Smooth muscle cell (in vitro differentiated cells): ENCODE measurements at regions not wholly inside any gene's neighbourhood (a gene's known extent, or its start where the extent isn't known, plus 50 kb on each side); places are given as distances from the start of the nearest gene placed in this dataset.

Source experiments
- DNase-seq: peaks from one replicate; lab custom pipeline; 2025; ENCODE audit not compliant: unreplicated experiment; lab: John Stamatoyannopoulos, UW
- H2AFZ ChIP-seq: fragments of 200-600 bp; sonication (generic); 2 replicates; pipeline ENCODE4 v1.6.0; 2016; ENCODE audit warnings: antibody characterized with exemption, low read depth, mild to moderate bottlenecking
- H3F3A ChIP-seq: fragments of 200-600 bp; sonication (generic); 2 replicates; pipeline ENCODE4 v1.6.0; 2017; ENCODE audit warnings: antibody characterized with exemption, low read depth
- H3K27ac ChIP-seq: fragments of 200-600 bp; sonication (generic); 2 replicates; pipeline ENCODE4 v1.5.1; 2016; ENCODE audit warnings: low read depth, mild to moderate bottlenecking
- H3K27me3 ChIP-seq: fragments of 200-600 bp; sonication (generic); 2 replicates; pipeline ENCODE4 v1.6.1; 2016; ENCODE audit warnings: low read depth, mild to moderate bottlenecking
- H3K36me3 ChIP-seq: fragments of 200-600 bp; sonication (generic); 2 replicates; pipeline ENCODE4 v1.5.1; 2016; ENCODE audit warnings: low read depth
- H3K4me1 ChIP-seq: fragments of 200-600 bp; sonication (generic); 2 replicates; pipeline ENCODE4 v1.5.1; 2016; ENCODE audit warnings: low read depth
- H3K4me2 ChIP-seq: fragments of 200-600 bp; sonication (generic); 2 replicates; pipeline ENCODE4 v1.6.0; 2016; ENCODE audit warnings: mild to moderate bottlenecking
- H3K4me3 ChIP-seq: fragments of 200-600 bp; sonication (generic); 2 replicates; pipeline ENCODE4 v1.5.1; 2016; ENCODE audit warnings: mild to moderate bottlenecking
- H3K79me2 ChIP-seq: fragments of 200-600 bp; sonication (generic); 2 replicates; pipeline ENCODE4 v1.6.0; 2016; ENCODE audit warnings: low read depth, mild to moderate bottlenecking
- H3K9ac ChIP-seq: fragments of 200-600 bp; sonication (generic); 2 replicates; pipeline ENCODE4 v1.6.0; 2016; ENCODE audit warnings: low read depth
- H3K9me3 ChIP-seq: fragments of 200-600 bp; sonication (generic); replicated peaks from 2 replicates; pipeline ENCODE4 v1.5.1; 2016; ENCODE audit warnings: low read depth
- H4K20me1 ChIP-seq: fragments of 200-600 bp; sonication (generic); 2 replicates; pipeline ENCODE4 v1.6.0; 2016; ENCODE audit warnings: low read depth
- CTCF ChIP-seq: fragments of 200-600 bp; sonication (generic); IDR thresholded peaks from 2 replicates; pipeline ENCODE4 v1.5.1; 2017; ENCODE audit warnings: borderline replicate concordance, mild to moderate bottlenecking, antibody characterized with exemption; ENCODE audit not compliant: insufficient read depth, poor library complexity, severe bottlenecking
- WGBS: methylation state at CpG from one replicate; pipeline ENCODE4 v1.1.7; 2016; ENCODE audit warnings: low lambda C conversion rate; 5-methylcytosine and 5-hydroxymethylcytosine counted together

DNA sequence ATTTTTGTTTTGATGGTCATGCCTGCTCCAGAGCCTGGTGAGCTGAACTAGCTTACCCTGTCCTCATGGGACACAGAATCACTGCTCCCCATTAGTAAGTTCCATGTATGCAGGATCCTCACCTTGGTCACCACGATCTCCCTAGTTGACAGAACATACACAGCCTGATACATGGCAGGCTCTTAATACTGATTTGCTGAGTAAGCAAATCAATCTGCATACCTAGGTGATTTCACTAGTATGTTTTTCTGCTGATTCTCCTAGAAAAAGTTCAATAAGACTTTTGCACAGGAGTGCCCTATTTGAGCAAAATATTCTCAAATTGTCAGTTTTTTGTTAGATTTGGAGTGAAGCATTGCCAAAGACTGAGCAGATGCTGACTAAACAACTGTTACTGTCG is 113.7 kb downstream of the ACER2 start:
- Histone ChIP-seq H4K20me1 (no peaks in the 10 kb centered on the region), H3K36me3 (no peaks in the 10 kb centered on the region), H3K9ac (no peak overlapping the region), H3K79me2 (no peaks in the 10 kb centered on the region), H2AFZ (no peak overlapping the region), H3F3A (no peaks in the 10 kb centered on the region), H3K4me2 (no peak overlapping the region), H3K27ac (no peak overlapping the region), H3K27me3 (no peaks in the 10 kb centered on the region), H3K9me3 (no peaks in the 10 kb centered on the region), H3K4me3 (no peak overlapping the region), H3K4me1 (no peaks in the 10 kb centered on the region)
- TF ChIP-seq CTCF = no peak
- 86% methylated on average over 2 of the region's 2 CpGs for WGBS
- no peak for DNase-seq

GRCh38 chr9:19521205-19521604 is 112.4 kb downstream of the ACER2 start:
- WGBS = 91% methylated on average over 2 of the region's 2 CpGs
- Histone ChIP-seq H3K27me3 (no peaks in the 10 kb centered on the region), H4K20me1 (no peaks in the 10 kb centered on the region), H3K36me3 (no peaks in the 10 kb centered on the region), H3K9ac (no peak overlapping the region), H3K9me3 (no peaks in the 10 kb centered on the region), H2AFZ (no peak overlapping the region), H3K79me2 (no peaks in the 10 kb centered on the region), H3K4me1 (no peaks in the 10 kb centered on the region), H3K27ac (no peak overlapping the region), H3K4me3 (no peak overlapping the region), H3F3A (no peaks in the 10 kb centered on the region), H3K4me2 (no peak overlapping the region)
- no peak for DNase-seq
- no peak for TF ChIP-seq CTCF

DNA sequence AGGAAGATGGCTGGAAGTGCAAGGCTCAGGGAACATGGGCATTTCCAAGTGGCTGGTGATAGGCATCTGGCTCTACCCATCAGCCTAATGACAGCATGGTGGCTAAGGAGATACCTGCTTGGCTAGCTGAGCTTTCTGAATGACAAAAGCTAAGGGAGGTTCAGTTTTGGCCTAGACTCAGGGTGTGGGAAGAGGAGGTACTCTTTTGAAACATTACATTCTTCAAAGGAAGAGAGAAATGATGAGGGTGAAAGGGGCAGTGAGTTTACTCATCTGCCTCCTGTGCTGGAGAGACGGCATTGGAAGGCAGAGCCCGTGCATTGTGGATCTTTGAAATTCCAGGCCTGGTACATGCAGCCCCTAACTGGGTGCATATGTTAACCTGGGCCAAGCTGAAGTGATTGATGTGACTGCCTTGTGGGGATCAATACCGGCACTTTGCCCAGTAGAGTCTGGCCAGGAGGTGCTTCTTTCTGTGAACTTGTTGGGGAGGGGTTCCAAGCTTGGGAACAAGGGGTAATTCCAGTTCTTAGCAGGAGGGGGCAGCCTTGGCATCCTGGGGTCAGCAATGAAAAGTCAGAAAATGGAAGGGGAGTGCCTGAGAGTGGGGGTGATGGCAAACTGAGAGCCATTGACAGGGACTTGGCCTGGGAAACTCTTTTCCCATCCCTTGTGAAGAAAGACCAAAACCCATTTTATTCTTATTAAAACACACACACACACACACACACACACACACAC is 108.6 kb downstream of the ACER2 start:
- WGBS = 84% methylated on average over 3 of the region's 3 CpGs
- H3K27me3 ChIP-seq = no peaks in the 10 kb centered on the region
- H3K9me3 ChIP-seq = no peaks in the 10 kb centered on the region
- H3F3A ChIP-seq = no peaks in the 10 kb centered on the region
- no peaks in the 10 kb centered on the region for H3K79me2 ChIP-seq
- DNase-seq = no peak
- H3K36me3 ChIP-seq = no peaks in the 10 kb centered on the region
- no peak overlapping the region for H2AFZ ChIP-seq
- TF ChIP-seq CTCF = peak; percentile 39
- H3K4me1 ChIP-seq = no peaks in the 10 kb centered on the region
- no peaks in the 10 kb centered on the region for H4K20me1 ChIP-seq
- H3K4me2 ChIP-seq = no peak overlapping the region
- H3K27ac ChIP-seq = no peak overlapping the region
- H3K9ac ChIP-seq = no peak overlapping the region
- no peak overlapping the region for H3K4me3 ChIP-seq

GRCh38 chr9:19516348-19516747 is 107.5 kb downstream of the ACER2 start:
- no peaks in the 10 kb centered on the region for H3K4me1 ChIP-seq
- DNase-seq = no peak
- 78% methylated on average over 4 of the region's 4 CpGs for WGBS
- no peaks in the 10 kb centered on the region for H4K20me1 ChIP-seq
- no peak overlapping the region for H3K9ac ChIP-seq
- H3F3A ChIP-seq = no peaks in the 10 kb centered on the region
- no peaks in the 10 kb centered on the region for H3K36me3 ChIP-seq
- H3K4me2 ChIP-seq = no peak overlapping the region
- no peak overlapping the region for H2AFZ ChIP-seq
- H3K27me3 ChIP-seq = no peaks in the 10 kb centered on the region
- no peak overlapping the region for H3K4me3 ChIP-seq
- no peaks in the 10 kb centered on the region for H3K79me2 ChIP-seq
- H3K9me3 ChIP-seq = no peaks in the 10 kb centered on the region
- no peak for TF ChIP-seq CTCF
- H3K27ac ChIP-seq = no peak overlapping the region
